ENCODE measurements at regions not wholly inside any gene's neighbourhood (a gene's known extent, or its start where the extent isn't known, plus 50 kb on each side); places are given as distances from the start of the nearest gene placed in this dataset.

DNA sequence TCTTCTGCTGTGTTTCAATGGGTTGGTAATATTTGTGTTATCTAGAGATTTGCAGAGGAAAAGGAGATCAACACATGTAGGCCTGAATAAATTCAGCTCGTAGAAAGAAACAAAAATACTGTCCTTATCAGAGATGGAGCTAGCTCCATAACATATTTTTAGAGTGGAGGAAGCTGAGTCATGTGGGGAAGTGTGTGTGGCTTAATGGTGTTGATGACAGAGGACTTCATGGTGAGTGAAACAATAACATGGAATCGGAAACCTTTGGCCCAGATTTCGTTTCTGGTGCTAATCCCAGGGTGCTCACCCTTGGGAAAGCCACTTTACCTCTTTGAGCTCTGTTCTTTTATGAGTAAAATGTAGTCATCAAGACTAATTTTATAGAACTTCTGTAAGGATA, 825.0 kb downstream of the TLR4 start:
- Histone ChIP-seq H3K27ac (ENCODE audit: low read depth, low read length, severe bottlenecking) (peak overlapping the region; percentile 26), H3K9me3 (ENCODE audit: control insufficient read depth, low read length) (no peaks in the 10 kb centered on the region), H3K36me3 (ENCODE audit: control insufficient read depth, insufficient read depth, low read length) (no peaks in the 10 kb centered on the region), H3K4me1 (ENCODE audit: control insufficient read depth, insufficient read depth, low read length, poor library complexity, severe bottlenecking) (peaks cover 8% of the 10 kb centered on the region), H3K4me3 (ENCODE audit: extremely low read depth, insufficient read depth, low read length, poor library complexity, severe bottlenecking) (no peak overlapping the region)
- 75 to 77% methylated on average over 2 to 3 of the region's 3 CpGs for WGBS, 2 experiments (ENCODE audit: insufficient coverage in 2 of 2)

DNA sequence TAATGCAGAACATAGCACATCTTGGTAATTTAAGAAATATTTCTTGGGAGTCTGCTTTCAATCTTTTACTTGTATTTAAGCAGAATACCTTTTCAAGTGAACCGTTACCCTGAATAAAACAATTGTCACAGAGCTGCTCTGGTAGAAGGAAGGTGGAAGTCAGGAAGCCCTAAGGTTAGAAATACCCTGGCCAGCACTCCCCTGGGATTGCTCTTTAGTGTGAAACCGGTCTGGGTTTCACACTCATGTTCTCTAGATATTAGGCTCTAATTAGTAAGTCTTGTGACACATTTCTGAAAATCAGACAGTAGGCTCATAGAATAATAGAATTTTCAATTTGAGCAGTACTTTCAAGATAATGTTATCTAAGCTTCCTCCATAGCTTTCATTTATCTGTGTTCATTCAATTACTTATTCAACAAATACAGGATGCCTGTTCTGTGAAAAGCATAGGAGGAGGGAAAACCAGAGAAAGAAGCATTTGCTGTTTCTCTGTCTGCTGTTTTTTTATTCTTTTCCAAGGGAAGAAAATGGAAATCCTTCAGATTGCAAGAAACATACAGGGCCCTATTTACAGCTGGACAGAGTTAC, 825.5 kb downstream of the TLR4 start:
- no peaks in the 10 kb centered on the region for H3K9me3 ChIP-seq (ENCODE audit: control insufficient read depth, low read length)
- WGBS, 2 experiments (ENCODE audit: insufficient coverage in 2 of 2) = 80% methylated on average over 1 of the region's 2 CpGs; no CpG with 5 or more reads in 1 of the 2 experiments
- no peaks in the 10 kb centered on the region for H3K36me3 ChIP-seq (ENCODE audit: control insufficient read depth, insufficient read depth, low read length)
- H3K4me3 ChIP-seq (ENCODE audit: extremely low read depth, insufficient read depth, low read length, poor library complexity, severe bottlenecking) = no peak overlapping the region
- H3K27ac ChIP-seq (ENCODE audit: low read depth, low read length, severe bottlenecking) = peak overlapping the region; percentile 26
- peaks cover 8% of the 10 kb centered on the region for H3K4me1 ChIP-seq (ENCODE audit: control insufficient read depth, insufficient read depth, low read length, poor library complexity, severe bottlenecking)

DNA sequence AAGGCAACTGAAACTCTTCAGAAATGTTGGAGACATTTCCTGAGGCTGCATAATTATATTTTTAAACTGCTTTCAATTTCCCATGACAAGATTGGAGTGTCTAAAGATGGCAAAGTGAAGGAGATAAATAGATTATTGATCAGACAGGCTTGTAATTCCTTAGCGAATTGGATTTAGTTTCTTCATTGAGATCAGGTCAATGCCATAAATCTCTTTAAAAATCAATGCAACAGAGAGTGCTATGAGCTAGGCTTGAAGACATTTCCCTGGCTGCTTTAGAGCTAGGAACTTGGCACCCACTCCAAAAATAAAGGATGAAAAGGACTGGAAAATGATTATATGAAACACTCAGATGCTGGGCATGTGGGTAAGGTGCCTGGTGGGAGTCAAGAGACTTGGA, 828.4 kb downstream of the TLR4 start:
- no peak overlapping the region for H3K4me3 ChIP-seq (ENCODE audit: extremely low read depth, insufficient read depth, low read length, poor library complexity, severe bottlenecking)
- H3K27ac ChIP-seq (ENCODE audit: low read depth, low read length, severe bottlenecking) = no peak overlapping the region
- no peaks in the 10 kb centered on the region for H3K36me3 ChIP-seq (ENCODE audit: control insufficient read depth, insufficient read depth, low read length)
- peaks cover 8% of the 10 kb centered on the region for H3K4me1 ChIP-seq (ENCODE audit: control insufficient read depth, insufficient read depth, low read length, poor library complexity, severe bottlenecking)
- no peaks in the 10 kb centered on the region for H3K9me3 ChIP-seq (ENCODE audit: control insufficient read depth, low read length)
- 71% methylated on average over 1 of the region's 1 CpG; no CpG with 5 or more reads in 1 of the 2 experiments for WGBS, 2 experiments (ENCODE audit: insufficient coverage in 2 of 2)

DNA sequence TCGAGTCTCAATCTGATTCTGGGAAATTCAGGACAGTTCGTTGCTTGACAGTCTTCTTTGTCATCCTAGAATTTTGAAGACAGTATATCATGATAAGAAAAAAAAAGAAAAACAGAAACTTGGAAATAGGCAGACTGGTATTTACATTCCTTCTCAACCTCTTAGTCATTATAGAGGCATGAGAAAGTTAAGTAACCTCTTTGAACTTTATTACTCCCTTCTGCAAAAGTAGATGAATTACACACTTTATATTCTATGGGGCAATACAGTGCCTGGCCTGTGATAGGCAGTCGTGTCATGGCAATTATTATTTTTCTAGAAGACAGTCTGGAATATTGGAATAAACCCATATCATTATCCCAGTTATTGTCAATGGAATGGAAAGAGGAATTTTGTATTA, 828.9 kb downstream of the TLR4 start:
- Histone ChIP-seq H3K4me3 (ENCODE audit: extremely low read depth, insufficient read depth, low read length, poor library complexity, severe bottlenecking) (no peak overlapping the region), H3K4me1 (ENCODE audit: control insufficient read depth, insufficient read depth, low read length, poor library complexity, severe bottlenecking) (peaks cover 8% of the 10 kb centered on the region), H3K36me3 (ENCODE audit: control insufficient read depth, insufficient read depth, low read length) (no peaks in the 10 kb centered on the region), H3K27ac (ENCODE audit: low read depth, low read length, severe bottlenecking) (no peak overlapping the region), H3K9me3 (ENCODE audit: control insufficient read depth, low read length) (no peaks in the 10 kb centered on the region)
- WGBS, 2 experiments (ENCODE audit: insufficient coverage in 2 of 2) = no CpG with 5 or more reads among the region's 3 CpGs

DNA sequence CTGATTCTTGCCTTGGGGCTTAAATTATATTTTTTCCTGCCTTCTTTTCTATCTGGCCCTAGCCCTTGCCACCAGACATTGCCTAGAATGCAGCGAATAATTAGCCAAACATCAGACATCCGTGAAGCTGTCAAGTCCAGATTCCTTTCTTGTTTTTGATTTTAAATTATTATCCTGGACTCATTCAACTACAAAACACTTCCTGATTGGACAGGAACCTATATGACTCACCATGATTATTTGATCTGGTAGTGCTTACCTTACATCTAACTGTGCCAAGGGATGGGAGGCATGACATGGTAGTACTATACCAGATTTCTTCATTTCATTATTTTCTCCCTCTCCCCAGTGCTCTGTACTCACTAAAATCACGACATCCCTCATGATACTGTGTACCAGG, 829.6 kb downstream of the TLR4 start:
- Histone ChIP-seq H3K36me3 (ENCODE audit: control insufficient read depth, insufficient read depth, low read length) (no peaks in the 10 kb centered on the region), H3K27ac (ENCODE audit: low read depth, low read length, severe bottlenecking) (no peak overlapping the region), H3K4me3 (ENCODE audit: extremely low read depth, insufficient read depth, low read length, poor library complexity, severe bottlenecking) (no peak overlapping the region), H3K9me3 (ENCODE audit: control insufficient read depth, low read length) (no peaks in the 10 kb centered on the region), H3K4me1 (ENCODE audit: control insufficient read depth, insufficient read depth, low read length, poor library complexity, severe bottlenecking) (peaks cover 8% of the 10 kb centered on the region)
- 100% methylated on average over 1 of the region's 3 CpGs; no CpG with 5 or more reads in 1 of the 2 experiments for WGBS, 2 experiments (ENCODE audit: insufficient coverage in 2 of 2)

DNA sequence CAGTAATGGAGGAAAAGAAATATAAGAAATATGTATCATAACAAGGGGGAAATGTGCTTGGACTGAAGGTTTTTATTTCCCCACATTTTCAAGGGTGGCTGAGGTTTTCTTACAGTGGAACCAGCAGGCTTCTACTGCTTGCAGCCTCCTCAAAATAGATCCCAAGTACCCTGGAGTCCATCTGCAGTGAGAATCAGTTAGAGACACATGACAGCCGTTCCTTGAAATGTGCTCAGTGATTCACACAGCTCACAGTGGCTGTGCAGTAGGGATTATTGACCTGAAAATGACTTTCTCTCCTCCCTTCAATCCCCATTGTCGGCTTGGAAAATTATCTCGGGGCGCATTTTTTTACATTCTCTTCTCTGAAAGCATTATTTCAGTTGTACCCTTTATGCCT, 832.0 kb downstream of the TLR4 start:
- Histone ChIP-seq H3K27ac (ENCODE audit: low read depth, low read length, severe bottlenecking) (no peak overlapping the region), H3K9me3 (ENCODE audit: control insufficient read depth, low read length) (no peaks in the 10 kb centered on the region), H3K36me3 (ENCODE audit: control insufficient read depth, insufficient read depth, low read length) (no peaks in the 10 kb centered on the region), H3K4me3 (ENCODE audit: extremely low read depth, insufficient read depth, low read length, poor library complexity, severe bottlenecking) (no peak overlapping the region), H3K4me1 (ENCODE audit: control insufficient read depth, insufficient read depth, low read length, poor library complexity, severe bottlenecking) (peaks cover 8% of the 10 kb centered on the region)
- WGBS, 2 experiments (ENCODE audit: insufficient coverage in 2 of 2) = 73 to 83% methylated on average over 1 to 4 of the region's 4 CpGs

DNA sequence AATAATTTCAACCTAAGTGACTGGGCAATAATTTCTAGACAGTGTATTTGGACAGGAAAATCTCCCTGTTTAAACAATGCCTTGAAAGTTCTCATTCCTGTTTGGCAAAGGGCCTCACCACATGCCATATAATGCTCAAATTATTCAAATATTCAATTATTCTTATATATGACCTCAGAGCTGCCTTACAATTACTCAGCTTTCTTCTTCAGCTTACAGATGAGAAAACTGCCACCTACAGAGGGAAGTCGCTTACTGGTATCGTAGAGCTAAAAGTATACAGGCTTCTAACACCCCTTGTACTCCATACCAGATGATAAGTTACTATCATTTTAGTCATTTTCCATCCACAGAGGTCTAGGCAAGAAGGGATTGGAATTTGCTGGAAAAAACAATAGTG, 830.3 kb downstream of the BRINP1 start:
- no peak overlapping the region for H3K27ac ChIP-seq (ENCODE audit: low read depth, low read length, severe bottlenecking)
- H3K9me3 ChIP-seq (ENCODE audit: control insufficient read depth, low read length) = no peaks in the 10 kb centered on the region
- no peak overlapping the region for H3K4me3 ChIP-seq (ENCODE audit: extremely low read depth, insufficient read depth, low read length, poor library complexity, severe bottlenecking)
- 100% methylated on average over 2 of the region's 2 CpGs; no CpG with 5 or more reads in 1 of the 2 experiments for WGBS, 2 experiments (ENCODE audit: insufficient coverage in 2 of 2)
- H3K4me1 ChIP-seq (ENCODE audit: control insufficient read depth, insufficient read depth, low read length, poor library complexity, severe bottlenecking) = no peaks in the 10 kb centered on the region
- no peaks in the 10 kb centered on the region for H3K36me3 ChIP-seq (ENCODE audit: control insufficient read depth, insufficient read depth, low read length)

DNA sequence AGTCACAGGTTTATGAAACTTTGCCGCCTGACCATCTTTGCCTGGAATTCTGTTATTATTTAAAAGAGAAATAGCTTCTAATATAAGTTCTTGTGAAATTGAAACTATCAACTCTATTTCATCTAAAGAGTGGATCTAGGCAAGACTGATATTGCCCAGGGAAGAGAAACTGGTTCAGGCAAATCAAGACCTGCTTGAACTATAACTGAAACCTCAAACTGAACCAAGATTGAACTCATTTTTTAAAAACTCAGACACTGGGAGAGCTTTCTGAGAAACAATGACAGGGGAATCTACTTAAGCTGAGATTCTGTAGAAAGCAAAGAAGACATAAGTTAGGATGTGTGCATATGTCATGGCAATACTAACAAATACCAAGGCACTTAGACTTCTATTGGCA, 815.8 kb downstream of the BRINP1 start:
- WGBS, 2 experiments (ENCODE audit: insufficient coverage in 2 of 2) = no CpG with 5 or more reads among the region's 1 CpG

DNA sequence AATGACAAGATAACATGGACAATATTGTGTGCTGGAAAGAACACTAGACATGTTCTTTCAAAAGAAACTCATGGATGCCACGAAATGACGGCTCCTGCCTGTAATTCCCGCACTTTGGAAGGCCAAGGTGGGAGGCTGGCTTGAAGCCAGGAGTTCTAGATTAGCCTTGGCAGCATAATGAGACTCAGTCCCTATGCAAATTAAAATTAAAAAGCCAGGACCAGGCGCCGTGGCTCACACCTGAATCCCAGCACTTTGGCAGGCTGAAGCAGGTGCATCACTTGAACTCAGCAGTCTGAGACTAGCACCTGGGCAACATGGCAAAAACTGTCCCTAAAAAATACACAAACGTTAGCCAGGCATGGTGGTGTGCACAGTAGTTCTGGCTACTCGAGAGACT, 814.2 kb downstream of the BRINP1 start:
- 74 to 86% methylated on average over 6 to 7 of the region's 7 CpGs for WGBS, 2 experiments (ENCODE audit: insufficient coverage in 2 of 2)
- H3K4me1 ChIP-seq (ENCODE audit: control insufficient read depth, insufficient read depth, low read length, poor library complexity, severe bottlenecking) = no peaks in the 10 kb centered on the region
- H3K9me3 ChIP-seq (ENCODE audit: control insufficient read depth, low read length) = no peaks in the 10 kb centered on the region
- H3K36me3 ChIP-seq (ENCODE audit: control insufficient read depth, insufficient read depth, low read length) = no peaks in the 10 kb centered on the region
- H3K27ac ChIP-seq (ENCODE audit: low read depth, low read length, severe bottlenecking) = no peak overlapping the region
- H3K4me3 ChIP-seq (ENCODE audit: extremely low read depth, insufficient read depth, low read length, poor library complexity, severe bottlenecking) = no peak overlapping the region

More for the DNA sequence above, 815.8 kb downstream of the BRINP1 start:
- no peaks in the 10 kb centered on the region for H3K9me3 ChIP-seq (ENCODE audit: control insufficient read depth, low read length)
- no peaks in the 10 kb centered on the region for H3K36me3 ChIP-seq (ENCODE audit: control insufficient read depth, insufficient read depth, low read length)
- H3K4me1 ChIP-seq (ENCODE audit: control insufficient read depth, insufficient read depth, low read length, poor library complexity, severe bottlenecking) = no peaks in the 10 kb centered on the region
- no peak overlapping the region for H3K27ac ChIP-seq (ENCODE audit: low read depth, low read length, severe bottlenecking)
- no peak overlapping the region for H3K4me3 ChIP-seq (ENCODE audit: extremely low read depth, insufficient read depth, low read length, poor library complexity, severe bottlenecking)

DNA sequence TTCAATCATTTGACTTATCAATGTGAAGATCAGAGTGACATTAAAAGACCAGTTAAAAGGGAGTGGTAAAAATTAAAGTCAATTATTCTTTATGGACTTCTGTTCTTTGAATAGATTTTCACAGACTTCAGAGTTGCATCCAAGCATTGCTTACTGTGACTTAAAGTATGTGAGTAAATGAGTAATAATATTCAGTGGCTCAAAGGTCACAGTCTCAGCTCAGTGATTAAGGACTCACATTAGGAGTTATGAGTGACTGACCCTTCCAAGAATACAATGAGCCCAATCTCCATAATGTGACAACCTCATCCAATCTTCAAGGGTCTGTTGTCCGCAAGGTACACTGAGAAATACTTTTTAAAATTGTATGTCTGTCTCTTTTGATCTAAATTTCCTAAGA, 811.2 kb downstream of the BRINP1 start:
- no peaks in the 10 kb centered on the region for H3K36me3 ChIP-seq (ENCODE audit: control insufficient read depth, insufficient read depth, low read length)
- peaks cover 6% of the 10 kb centered on the region for H3K4me1 ChIP-seq (ENCODE audit: control insufficient read depth, insufficient read depth, low read length, poor library complexity, severe bottlenecking)
- no peaks in the 10 kb centered on the region for H3K9me3 ChIP-seq (ENCODE audit: control insufficient read depth, low read length)
- no peak overlapping the region for H3K27ac ChIP-seq (ENCODE audit: low read depth, low read length, severe bottlenecking)
- no CpG with 5 or more reads among the region's 1 CpG for WGBS, 2 experiments (ENCODE audit: insufficient coverage in 2 of 2)
- H3K4me3 ChIP-seq (ENCODE audit: extremely low read depth, insufficient read depth, low read length, poor library complexity, severe bottlenecking) = no peak overlapping the region

DNA sequence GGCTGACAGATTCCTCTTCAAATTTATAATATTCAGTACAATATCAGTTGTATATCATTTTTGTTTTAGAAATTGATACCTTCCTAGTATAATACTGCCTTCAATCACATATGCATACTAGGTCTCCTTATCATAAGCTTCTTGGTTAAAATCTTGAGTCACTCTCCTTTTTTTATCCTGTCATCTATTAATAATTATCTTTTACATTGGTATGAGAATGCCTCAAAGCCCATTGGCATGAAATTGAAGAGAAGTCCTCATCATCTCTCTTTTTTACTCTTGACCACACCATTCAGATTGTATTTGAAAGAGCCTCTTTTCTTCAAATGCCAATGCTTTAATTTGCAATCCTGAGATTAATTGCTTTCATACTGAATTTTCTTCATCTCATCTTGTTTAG, 810.3 kb downstream of the BRINP1 start:
- H3K27ac ChIP-seq (ENCODE audit: low read depth, low read length, severe bottlenecking) = no peak overlapping the region
- no peak overlapping the region for H3K4me3 ChIP-seq (ENCODE audit: extremely low read depth, insufficient read depth, low read length, poor library complexity, severe bottlenecking)
- H3K36me3 ChIP-seq (ENCODE audit: control insufficient read depth, insufficient read depth, low read length) = no peaks in the 10 kb centered on the region
- peaks cover 15% of the 10 kb centered on the region for H3K4me1 ChIP-seq (ENCODE audit: control insufficient read depth, insufficient read depth, low read length, poor library complexity, severe bottlenecking)
- no peaks in the 10 kb centered on the region for H3K9me3 ChIP-seq (ENCODE audit: control insufficient read depth, low read length)
